ENCODE measurements at regions not wholly inside any gene's neighbourhood (a gene's known extent, or its start where the extent isn't known, plus 50 kb on each side); places are given as distances from the start of the nearest gene placed in this dataset.

DNA sequence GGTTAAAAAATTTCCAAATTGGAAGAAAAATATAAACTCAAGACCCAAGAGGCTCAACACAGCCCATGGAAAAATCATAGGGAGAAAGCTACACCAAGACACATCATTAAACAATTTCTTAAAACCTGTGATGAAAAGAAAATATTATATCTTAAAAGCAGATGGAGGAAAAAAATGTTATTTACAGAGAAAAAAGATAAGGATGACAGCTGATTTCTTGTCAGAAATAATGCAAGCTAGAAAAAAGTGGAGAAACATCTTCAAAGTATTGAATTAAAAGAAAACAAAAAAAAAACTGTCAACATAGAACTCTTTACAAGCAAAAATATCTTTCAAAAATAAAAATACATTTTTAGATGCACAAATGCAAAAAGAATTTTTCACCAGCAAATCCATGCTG lies 930.5 kb downstream of the ADGRL2 start:
- intact Hi-C loops (cut with micrococcal nuclease; ENCODE audit: unreplicated experiment) = no loop called here
- CTCF ChIA-PET = interaction anchor here (0.5 to 0.7 kb wide), 2 partner anchors 8 to 244 kb away, joined by 3 to 5 read pairs; no protein-coding TSS in a partner anchor
- H3K4me3 Mint-ChIP-seq (ENCODE audit: low read depth, unreplicated experiment) = no peak overlapping the region
- H3K27me3 Mint-ChIP-seq (ENCODE audit: unreplicated experiment) = no peaks in the 10 kb centered on the region
- H3K27ac Mint-ChIP-seq (ENCODE audit: unreplicated experiment) = no peak overlapping the region
- DNase-seq = no peak
- no TSS peak for BruUV-seq (replicated peaks)
- peaks cover 7% of the 10 kb centered on the region for H3K9me3 Mint-ChIP-seq (ENCODE audit: low read depth, unreplicated experiment)
- TF ChIP-seq, protein P1, sequence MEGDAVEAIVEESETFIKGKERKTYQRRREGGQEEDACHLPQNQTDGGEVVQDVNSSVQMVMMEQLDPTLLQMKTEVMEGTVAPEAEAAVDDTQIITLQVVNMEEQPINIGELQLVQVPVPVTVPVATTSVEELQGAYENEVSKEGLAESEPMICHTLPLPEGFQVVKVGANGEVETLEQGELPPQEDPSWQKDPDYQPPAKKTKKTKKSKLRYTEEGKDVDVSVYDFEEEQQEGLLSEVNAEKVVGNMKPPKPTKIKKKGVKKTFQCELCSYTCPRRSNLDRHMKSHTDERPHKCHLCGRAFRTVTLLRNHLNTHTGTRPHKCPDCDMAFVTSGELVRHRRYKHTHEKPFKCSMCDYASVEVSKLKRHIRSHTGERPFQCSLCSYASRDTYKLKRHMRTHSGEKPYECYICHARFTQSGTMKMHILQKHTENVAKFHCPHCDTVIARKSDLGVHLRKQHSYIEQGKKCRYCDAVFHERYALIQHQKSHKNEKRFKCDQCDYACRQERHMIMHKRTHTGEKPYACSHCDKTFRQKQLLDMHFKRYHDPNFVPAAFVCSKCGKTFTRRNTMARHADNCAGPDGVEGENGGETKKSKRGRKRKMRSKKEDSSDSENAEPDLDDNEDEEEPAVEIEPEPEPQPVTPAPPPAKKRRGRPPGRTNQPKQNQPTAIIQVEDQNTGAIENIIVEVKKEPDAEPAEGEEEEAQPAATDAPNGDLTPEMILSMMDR (IDR thresholded peaks at IDR 0.05; ENCODE audit: unreplicated experiment) = no peak
- H3K4me1 Mint-ChIP-seq (ENCODE audit: low read depth, unreplicated experiment) = no peaks in the 10 kb centered on the region
- H3K36me3 Mint-ChIP-seq (ENCODE audit: insufficient read depth, unreplicated experiment) = no peaks in the 10 kb centered on the region

DNA sequence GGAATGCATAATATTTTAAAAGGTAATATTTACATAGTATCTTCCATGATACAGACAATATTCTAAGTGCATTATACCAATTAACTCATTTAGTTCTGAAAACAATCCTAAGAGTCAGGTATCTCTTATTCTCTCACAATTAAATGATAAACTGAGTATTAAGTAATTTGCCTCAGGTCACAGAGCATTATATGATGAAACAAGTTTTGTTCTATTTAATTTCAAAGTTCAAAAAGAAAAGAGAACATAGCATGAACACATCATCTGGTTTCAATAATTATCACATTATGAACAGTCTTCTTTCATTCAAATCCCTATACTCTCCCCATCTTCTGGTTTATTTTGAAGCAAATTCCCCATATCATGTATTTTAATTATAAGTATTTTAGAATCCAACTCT lies 927.5 kb downstream of the ADGRL2 start:
- no peak for DNase-seq
- H3K36me3 Mint-ChIP-seq (ENCODE audit: insufficient read depth, unreplicated experiment) = no peaks in the 10 kb centered on the region
- no peak overlapping the region for H3K27ac Mint-ChIP-seq (ENCODE audit: unreplicated experiment)
- BruUV-seq (replicated peaks) = no TSS peak
- TF ChIP-seq, protein P1 (IDR thresholded peaks at IDR 0.05; ENCODE audit: unreplicated experiment) = no peak
- H3K4me3 Mint-ChIP-seq (ENCODE audit: low read depth, unreplicated experiment) = no peak overlapping the region
- intact Hi-C loops (cut with micrococcal nuclease; ENCODE audit: unreplicated experiment) = no loop called here
- H3K27me3 Mint-ChIP-seq (ENCODE audit: unreplicated experiment) = no peaks in the 10 kb centered on the region
- H3K9me3 Mint-ChIP-seq (ENCODE audit: low read depth, unreplicated experiment) = peaks cover 14% of the 10 kb centered on the region
- CTCF ChIA-PET = no interaction called here
- no peaks in the 10 kb centered on the region for H3K4me1 Mint-ChIP-seq (ENCODE audit: low read depth, unreplicated experiment)

DNA sequence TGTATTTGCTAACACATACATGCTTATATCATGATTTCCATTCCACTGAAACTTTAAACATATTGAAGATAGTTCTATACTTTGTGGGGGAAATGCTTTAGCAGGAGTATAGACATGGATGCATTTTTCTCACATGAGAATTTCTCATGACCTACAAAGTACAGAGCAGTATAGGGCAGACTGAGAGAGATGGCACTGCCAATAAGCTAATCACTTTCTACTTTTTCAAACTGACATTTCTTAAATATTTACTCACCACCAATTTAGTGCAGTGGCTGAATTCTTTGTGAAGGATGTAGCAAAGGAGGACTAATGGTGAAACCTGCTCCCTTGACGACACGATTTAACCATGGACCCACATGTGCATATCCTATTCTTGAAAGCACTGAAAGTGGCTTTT lies 923.5 kb downstream of the ADGRL2 start:
- no TSS peak for BruUV-seq (replicated peaks)
- H3K4me3 Mint-ChIP-seq (ENCODE audit: low read depth, unreplicated experiment) = no peak overlapping the region
- H3K4me1 Mint-ChIP-seq (ENCODE audit: low read depth, unreplicated experiment) = no peaks in the 10 kb centered on the region
- TF ChIP-seq, protein P1 (IDR thresholded peaks at IDR 0.05; ENCODE audit: unreplicated experiment) = no peak
- CTCF ChIA-PET = no interaction called here
- intact Hi-C loops (cut with micrococcal nuclease; ENCODE audit: unreplicated experiment) = no loop called here
- no peak overlapping the region for H3K27ac Mint-ChIP-seq (ENCODE audit: unreplicated experiment)
- no peak for DNase-seq
- peaks cover 13% of the 10 kb centered on the region for H3K9me3 Mint-ChIP-seq (ENCODE audit: low read depth, unreplicated experiment)
- H3K36me3 Mint-ChIP-seq (ENCODE audit: insufficient read depth, unreplicated experiment) = no peaks in the 10 kb centered on the region
- H3K27me3 Mint-ChIP-seq (ENCODE audit: unreplicated experiment) = no peaks in the 10 kb centered on the region

DNA sequence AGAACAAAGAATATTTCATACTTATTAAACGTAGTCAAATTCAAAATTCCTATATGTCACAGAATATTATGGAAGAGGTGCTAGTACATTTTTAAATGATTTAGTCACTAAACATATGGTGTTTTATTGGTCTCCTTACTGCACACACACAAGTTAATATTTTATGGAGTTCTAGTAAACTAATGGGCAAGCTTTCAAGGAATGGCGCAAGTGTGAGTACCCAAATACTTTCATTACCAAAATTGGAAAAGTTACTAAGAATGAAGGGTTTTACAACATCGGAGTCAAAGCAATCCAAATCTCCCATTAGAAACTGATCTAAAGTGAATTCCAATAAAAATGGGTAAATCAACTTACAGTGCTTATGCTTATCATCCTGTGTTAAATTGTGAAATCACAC lies 921.9 kb downstream of the ADGRL2 start:
- Mint-ChIP-seq H3K4me3 (ENCODE audit: low read depth, unreplicated experiment) (no peak overlapping the region), H3K36me3 (ENCODE audit: insufficient read depth, unreplicated experiment) (no peaks in the 10 kb centered on the region), H3K27me3 (ENCODE audit: unreplicated experiment) (no peaks in the 10 kb centered on the region), H3K4me1 (ENCODE audit: low read depth, unreplicated experiment) (no peaks in the 10 kb centered on the region), H3K9me3 (ENCODE audit: low read depth, unreplicated experiment) (peaks cover 13% of the 10 kb centered on the region), H3K27ac (ENCODE audit: unreplicated experiment) (no peak overlapping the region)
- DNase-seq = no peak
- no TSS peak for BruUV-seq (replicated peaks)
- TF ChIP-seq, protein P1 (IDR thresholded peaks at IDR 0.05; ENCODE audit: unreplicated experiment) = no peak
- CTCF ChIA-PET = no interaction called here
- intact Hi-C loops (cut with micrococcal nuclease; ENCODE audit: unreplicated experiment) = no loop called here
